CD1c-positive myeloid dendritic cell (primary cell): ENCODE measurements at regions not wholly inside any gene's neighbourhood (a gene's known extent, or its start where the extent isn't known, plus 50 kb on each side); places are given as distances from the start of the nearest gene placed in this dataset.
"Not testable (repeated sequence)": the region's sequence is repeated elsewhere in the genome, so short reads cannot be mapped to it uniquely, and the experiment has no call there.

Experiments used
- DNase-seq: peaks from one replicate; pipeline ENCODE4 v3.0.0-alpha.2; 2016; ENCODE audit errors: extremely low spot score

DNA sequence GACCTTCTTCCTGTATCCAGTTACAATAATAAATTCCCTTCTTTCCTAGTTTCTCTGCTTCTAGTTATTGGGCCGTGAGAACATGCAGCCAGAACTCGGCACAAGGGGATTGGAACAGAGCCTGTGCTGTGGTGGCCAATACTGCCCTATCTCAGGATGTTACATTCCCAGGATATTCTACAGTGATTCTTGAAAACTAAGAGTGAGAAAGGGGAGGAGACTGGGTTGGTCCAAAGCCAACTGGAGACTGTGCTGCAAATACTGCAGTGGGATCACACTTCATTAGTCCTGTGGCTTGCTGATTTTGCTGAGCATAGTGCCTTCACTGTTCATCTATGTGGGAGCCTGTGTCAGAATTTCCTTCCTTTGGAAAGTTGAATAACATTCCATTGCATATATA is 456.8 kb downstream of the RPIA start:
- DNase-seq = not testable (repeated sequence)

- not testable (repeated sequence) for DNase-seq
Measured at GRCh38 chr2:89151699-89152098, 460.2 kb downstream of the RPIA start.

DNA sequence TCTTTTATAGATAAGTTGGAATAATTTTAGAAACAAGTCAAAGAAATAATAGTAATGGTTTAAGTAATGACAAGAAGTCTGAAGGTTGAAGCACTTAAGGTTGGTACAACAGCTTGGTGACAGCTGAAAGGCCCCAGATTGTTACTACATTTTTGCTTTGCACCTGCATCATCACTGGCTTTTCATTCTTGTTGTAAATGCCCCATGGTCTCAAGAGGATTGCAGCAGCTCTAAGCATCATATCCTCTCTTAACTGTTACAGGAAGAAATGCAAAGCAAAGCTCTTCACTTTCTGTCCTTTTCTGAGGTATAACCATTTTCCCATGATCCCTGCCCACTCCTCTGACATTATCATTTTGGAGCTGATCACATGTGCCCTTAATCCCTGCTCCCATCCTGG is 461.0 kb downstream of the RPIA start:
- DNase-seq = not testable (repeated sequence)

DNA sequence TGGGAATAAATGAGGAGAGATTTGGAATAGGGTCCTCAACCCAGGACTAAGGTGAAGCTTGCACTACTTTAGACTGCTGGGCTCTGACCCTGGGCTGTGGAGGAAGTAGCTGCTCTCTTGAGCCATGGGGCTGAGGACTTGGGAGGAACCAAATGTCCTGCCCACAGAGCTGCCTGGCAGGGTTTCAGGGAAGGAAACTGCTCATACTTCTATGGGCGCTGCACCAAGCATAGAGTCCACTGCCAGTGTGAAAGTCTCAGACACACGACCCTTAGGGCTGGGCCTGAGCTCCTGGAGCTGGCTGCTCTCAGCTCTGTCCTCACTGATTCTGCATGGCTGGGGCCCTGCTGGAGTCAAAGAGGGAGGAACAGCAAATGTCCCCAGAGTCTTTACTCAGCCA is 461.7 kb downstream of the RPIA start:
- not testable (repeated sequence) for DNase-seq

- not testable (repeated sequence) for DNase-seq
Measured at GRCh38 chr2:89154247-89154682, 462.8 kb downstream of the RPIA start.

GRCh38 chr2:89160306-89160705 is 468.8 kb downstream of the RPIA start:
- DNase-seq = not testable (repeated sequence)

DNA sequence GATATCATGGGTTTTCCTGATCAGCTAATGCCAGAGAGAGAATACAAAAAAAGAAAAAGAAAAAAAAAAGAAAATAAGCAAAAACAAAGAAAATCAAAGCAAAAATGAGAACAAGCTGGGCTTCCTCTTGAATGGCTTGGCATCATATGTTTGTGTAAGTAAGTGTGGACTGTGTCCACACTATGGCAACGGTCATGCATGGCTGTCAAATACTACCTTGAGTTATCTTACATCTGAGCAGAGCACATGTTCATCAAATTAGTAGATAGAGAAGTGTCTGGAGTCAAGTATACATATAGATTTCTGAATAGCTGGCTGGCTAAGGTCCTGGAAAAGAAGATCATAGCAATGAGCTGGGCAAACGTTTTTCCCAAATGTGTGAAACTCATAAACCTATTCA is 470.2 kb downstream of the RPIA start:
- not testable (repeated sequence) for DNase-seq

DNA sequence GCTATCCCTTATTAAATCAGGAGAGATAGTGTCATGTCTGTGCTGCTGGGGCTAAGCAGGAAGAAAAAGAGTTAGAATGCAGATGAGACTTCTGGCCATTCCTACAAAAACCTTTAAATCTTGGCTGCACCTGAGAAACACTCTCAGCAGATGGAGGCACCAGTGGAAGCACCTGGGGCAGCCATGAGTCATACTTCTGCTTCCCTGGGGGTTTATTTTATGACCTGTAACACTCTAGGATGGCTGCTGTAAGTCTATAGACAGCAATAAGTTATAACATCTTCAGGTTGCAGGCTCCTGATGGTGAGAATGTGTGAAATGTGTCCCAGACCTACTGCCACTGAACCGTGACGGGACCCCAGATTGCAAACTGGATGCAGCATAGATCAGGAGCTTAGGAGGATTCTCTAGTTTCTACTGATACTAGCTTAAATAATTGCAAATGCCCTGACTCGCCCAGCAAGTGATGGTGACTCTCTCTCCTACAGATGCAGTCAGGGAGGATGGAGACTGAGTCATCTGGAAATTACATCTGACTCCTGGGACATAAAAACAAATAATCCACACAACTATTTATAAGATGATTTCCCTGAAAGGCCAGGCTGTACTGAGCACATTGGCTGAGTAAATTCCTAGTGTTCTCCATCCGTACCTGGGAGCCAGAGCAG is 479.2 kb downstream of the RPIA start:
- DNase-seq = not testable (repeated sequence)

DNA sequence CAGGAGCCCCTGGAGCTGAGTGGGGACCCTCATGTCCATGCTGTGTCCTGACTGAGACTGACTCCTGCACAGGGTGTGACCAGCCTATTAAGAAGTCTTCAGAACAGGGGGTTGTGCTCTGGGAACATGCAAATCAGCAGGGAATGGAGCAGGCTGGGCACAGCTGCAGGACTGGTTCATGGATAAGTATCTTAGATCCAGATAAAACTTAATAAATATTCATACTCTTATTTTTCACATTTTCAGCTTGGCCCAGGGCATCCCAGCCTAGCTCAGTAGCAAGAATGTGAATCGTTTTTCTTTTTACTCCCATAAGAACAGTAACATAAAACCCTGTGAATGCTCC is 479.7 kb downstream of the RPIA start:
- DNase-seq = not testable (repeated sequence)

- not testable (repeated sequence) for DNase-seq
Measured at GRCh38 chr2:89177004-89177403, 485.5 kb downstream of the RPIA start.

DNA sequence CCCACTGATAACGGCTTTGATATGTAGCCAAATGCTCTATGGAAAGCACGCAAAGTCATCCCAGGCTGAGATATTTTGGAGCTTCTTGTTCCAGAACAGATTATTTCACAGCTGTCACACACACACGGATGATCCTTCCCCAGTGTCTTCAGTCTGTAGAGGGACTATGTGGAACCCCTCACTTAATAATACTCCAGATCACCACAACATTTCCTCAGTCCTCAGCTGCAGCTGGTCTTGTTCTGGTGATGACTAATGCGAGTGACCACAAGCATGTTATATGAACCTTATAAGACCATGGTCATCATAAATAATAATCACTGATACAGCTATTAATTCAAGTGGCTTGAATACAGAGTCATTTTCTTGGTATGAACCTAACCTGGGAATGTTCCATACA is 490.7 kb downstream of the RPIA start:
- not testable (repeated sequence) for DNase-seq

DNA sequence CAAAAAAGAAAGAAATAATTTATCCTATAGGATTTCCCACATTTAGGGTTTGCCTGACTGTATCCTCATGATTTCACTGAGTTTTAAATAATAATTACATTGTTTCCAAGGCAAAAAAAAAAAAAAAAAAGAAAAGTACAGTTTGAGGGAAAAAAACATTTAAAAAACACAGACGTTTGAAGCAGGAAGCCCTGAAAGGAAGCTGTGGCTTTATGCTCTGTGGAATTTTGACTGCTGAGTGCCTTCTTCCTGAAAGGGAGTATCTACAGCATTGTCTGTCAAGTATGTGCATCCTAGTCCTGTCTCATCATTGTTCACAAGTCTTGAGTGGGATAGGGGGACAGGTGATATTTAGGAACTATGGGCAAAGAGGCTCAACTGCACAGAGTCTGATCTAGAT is 493.3 kb downstream of the RPIA start:
- not testable (repeated sequence) for DNase-seq

DNA sequence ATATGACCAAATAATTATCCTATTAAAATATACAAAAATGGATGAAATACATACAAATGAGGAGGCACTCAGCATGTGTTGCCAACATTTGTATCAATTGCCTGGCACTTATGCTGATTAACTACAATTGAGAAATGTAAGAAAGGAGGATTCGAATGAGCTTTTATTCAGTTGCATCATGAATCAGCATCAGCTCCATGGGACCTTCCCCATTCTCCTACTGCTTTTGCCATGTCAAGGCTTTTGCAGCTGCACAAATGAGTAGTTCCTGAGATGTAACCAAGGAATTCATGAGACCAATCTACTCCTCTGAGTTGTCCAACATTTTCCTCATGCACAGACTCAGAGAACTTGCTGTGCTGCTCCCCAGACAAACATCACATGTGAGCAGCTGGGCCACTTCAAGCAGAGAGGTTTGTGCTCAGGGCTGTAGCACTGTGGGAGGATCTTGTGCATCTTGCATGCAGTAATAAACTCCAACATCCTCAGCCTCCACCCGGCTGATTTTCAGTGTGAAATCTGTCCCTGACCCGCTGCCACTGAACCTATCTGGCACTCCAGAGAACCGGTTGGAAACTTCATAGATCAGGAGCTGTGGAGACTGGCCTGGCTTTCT is 504.3 kb downstream of the RPIA start:
- not testable (repeated sequence) for DNase-seq

- not testable (repeated sequence) for DNase-seq
Measured at GRCh38 chr2:89196719-89197118, 505.2 kb downstream of the RPIA start.

DNA sequence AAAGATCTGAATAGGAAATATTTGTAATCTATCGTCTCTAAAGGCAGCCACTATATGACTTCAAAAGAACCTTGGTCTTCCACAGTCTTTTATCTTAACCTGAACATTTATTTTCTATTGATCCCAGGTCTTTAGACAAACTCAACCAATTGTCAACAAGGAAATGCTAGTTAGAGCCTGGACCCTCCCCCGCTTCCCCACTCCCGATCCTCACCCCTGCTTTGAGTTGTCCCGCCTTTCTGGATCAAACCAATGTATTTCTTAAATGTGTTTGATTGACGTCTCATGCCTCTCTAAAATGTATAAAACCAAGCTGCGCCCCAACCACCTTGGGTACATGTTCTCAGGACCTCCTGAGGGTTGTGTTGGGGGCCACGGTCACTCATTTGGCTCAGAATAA is 506.6 kb downstream of the RPIA start:
- DNase-seq = not testable (repeated sequence)

DNA sequence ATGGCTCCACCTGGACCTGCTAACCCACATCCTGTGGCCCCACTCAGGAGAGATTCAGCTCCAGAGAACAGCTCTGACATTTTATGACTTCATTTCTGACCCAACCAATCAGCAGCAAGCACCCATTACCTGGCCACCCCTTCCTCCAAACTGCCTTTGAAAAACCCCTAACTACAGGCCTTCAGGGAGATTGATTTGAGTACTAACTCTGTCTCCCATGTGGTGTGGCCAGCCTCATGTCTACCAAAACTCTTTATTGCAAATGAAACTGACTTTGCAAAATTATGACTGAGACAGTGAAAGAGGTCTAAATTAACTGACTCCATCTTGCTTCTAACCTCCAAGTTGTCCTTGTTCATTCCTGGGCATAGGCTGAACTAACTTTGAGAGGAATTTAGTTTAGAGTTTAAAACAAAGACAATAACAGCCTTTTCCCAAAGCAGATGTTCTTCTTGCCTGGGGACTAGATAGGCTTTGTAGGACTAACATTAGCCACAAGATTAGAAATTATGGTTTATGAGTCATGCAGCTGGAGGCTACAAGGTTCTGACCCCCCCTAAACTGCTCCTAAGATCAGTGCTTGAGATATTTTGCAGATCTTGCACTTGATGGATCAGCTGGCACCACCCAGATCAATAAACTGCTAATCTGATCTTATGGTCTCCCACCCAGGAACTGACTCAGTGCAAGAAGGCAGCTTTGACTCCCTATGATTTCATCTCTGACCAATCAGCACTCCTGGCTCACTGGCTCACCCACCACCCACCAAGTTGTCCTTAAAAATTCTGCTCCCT is 508.2 kb downstream of the RPIA start:
- not testable (repeated sequence) for DNase-seq

- DNase-seq = not testable (repeated sequence)
Measured at GRCh38 chr2:89200247-89200527, 508.7 kb downstream of the RPIA start.

DNA sequence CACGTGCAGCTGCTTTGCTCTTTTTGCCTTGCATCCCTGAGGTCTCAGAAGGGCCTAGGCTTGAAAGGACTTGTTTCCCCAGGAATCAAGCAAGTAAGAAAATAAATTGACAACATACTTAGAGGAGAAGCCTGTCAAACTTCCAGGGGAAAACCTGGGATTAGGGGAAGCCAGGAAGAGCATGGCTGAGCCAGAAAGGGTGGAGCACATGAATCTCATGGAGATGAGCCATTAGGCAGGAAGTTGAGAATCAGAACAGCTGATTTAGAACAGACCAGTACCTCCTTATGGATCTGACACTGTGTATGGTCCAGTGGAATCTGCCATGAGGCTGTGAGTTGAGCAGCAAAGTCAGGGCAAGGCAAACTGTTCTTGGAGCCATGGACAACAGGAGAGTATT is 511.0 kb downstream of the RPIA start:
- not testable (repeated sequence) for DNase-seq

GRCh38 chr2:89205153-89205552 is 513.7 kb downstream of the RPIA start:
- peak; percentile 31 for DNase-seq

DNA sequence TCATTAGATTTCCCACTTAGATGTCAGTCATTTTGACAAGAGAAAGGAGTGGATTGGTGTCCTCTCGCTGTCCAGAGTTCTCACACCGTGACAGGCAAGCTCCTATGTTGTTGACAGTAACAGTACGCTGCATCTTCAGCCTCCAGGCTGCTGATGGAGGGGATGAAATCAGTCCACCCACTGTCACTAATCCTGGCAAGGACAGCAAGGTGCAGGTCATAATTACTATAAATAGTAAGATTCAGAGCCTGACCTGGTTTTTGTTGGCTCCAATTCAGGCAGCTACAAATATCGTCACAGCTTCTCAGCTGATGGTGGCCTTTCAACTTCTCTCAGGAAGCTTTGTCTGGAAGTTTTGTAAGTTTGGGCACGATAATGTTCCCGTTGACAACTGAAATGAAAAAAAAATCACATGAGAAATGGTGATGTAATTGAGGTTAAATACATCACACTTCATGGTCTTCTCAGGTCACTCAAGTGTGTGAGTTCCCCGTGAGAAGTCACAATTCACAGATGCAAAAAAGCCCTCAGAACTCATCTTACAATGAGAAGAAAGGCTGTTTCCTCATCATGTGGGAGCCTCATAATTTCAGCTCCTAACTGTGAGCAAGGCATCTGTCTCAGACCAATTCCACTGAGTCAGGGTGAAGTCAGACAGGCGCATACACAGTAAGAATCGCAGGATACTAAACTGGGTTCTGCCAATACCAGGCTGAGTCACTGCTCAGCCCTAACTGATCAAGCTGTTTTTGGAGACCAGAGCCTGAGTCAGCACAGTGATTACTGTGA is 516.9 kb downstream of the RPIA start:
- DNase-seq = peak; percentile 8

DNA sequence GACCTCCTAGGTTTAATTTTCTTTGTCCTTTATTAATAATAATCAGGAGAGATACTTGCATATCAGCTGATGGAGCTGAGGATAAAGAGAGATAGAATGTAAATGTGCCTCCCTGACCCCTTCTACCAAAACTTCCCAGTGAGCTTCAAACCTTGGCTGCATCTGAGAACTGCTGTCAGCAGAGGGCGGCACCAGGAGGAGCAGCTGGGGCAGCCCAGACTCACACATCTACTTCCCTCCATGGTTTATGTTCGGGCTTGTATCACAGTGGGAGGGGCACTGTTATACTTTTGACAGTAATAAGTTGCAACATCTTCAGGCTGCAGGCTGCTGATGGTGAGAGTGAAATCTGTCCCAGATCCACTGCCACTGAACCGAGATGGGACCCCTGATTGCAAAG is 521.7 kb downstream of the RPIA start:
- peak; percentile 36 for DNase-seq

DNA sequence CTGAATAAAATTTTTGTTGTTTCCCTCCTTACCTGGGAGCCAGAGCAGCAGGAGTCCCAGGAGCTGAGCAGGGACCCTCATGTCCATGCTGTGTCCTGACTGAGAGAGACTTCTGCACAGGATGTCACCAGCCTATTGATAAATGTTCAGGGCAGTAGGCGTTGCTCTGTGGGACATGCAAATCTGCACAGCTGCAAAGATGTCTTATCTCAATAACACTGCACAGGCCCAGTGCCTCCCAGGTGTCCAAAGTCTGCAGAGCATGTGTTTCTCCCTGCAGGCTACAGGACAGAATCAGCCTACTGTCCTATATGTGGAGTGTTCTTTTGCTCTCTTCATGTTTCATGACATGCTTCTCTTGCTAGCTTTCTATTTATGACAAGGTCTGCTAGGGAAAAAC is 522.3 kb downstream of the RPIA start:
- not testable (repeated sequence) for DNase-seq
